GM19025 (cell line): ENCODE measurements at regions not wholly inside any gene's neighbourhood (a gene's known extent, or its start where the extent isn't known, plus 50 kb on each side); places are given as distances from the start of the nearest gene placed in this dataset.

ENCODE experiments used
- ATAC-seq: cut with Tn5 transposase; IDR thresholded peaks from one replicate; pipeline ENCODE4 v1.9.1; 2021; ENCODE audit warnings: mild to moderate bottlenecking, low read depth, moderate library complexity; ENCODE audit not compliant: unreplicated experiment

GRCh38 chr6:112781241-112781640 is 434.1 kb downstream of the RFPL4B start:
- no peak for ATAC-seq

GRCh38 chr6:112785408-112785807 is 438.3 kb downstream of the RFPL4B start:
- ATAC-seq, result no peak

- ATAC-seq, result no peak
These were observed 439.7 kb downstream of the RFPL4B start for GRCh38 chr6:112786801-112787200.

GRCh38 chr6:112787371-112787770 is 440.2 kb downstream of the RFPL4B start:
- no peak for ATAC-seq

- no peak for ATAC-seq
These were observed 448.2 kb downstream of the RFPL4B start for GRCh38 chr6:112795316-112795715.

GRCh38 chr6:112796712-112797111 is 449.6 kb downstream of the RFPL4B start:
- no peak for ATAC-seq

GRCh38 chr6:112799889-112800288 is 452.8 kb downstream of the RFPL4B start:
- ATAC-seq, result no peak

GRCh38 chr6:112800439-112800838 is 453.3 kb downstream of the RFPL4B start:
- ATAC-seq, result no peak

- ATAC-seq, result no peak
These were observed 453.8 kb downstream of the RFPL4B start for GRCh38 chr6:112800916-112801315.

GRCh38 chr6:112801468-112802080 is 454.4 kb downstream of the RFPL4B start:
- ATAC-seq, result no peak

GRCh38 chr6:112802144-112802543 is 455.0 kb downstream of the RFPL4B start:
- ATAC-seq, result no peak

GRCh38 chr6:112804638-112805330 is 457.7 kb downstream of the RFPL4B start:
- ATAC-seq, result no peak

- no peak for ATAC-seq
These were observed 459.2 kb downstream of the RFPL4B start for GRCh38 chr6:112806163-112806865.

- no peak for ATAC-seq
These were observed 474.3 kb downstream of the RFPL4B start for GRCh38 chr6:112821476-112821875.

GRCh38 chr6:112822769-112823168 is 475.6 kb downstream of the RFPL4B start:
- ATAC-seq, result no peak

GRCh38 chr6:112827793-112828192 is 480.7 kb downstream of the RFPL4B start:
- ATAC-seq, result no peak

- ATAC-seq, result no peak
These were observed 483.9 kb downstream of the RFPL4B start for GRCh38 chr6:112831022-112831421.

- ATAC-seq, result no peak
These were observed 486.5 kb downstream of the RFPL4B start for GRCh38 chr6:112833581-112834131.

GRCh38 chr6:112835078-112835477 is 487.9 kb downstream of the RFPL4B start:
- ATAC-seq, result no peak

GRCh38 chr6:112839525-112839961 is 492.4 kb downstream of the RFPL4B start:
- no peak for ATAC-seq

- ATAC-seq, result no peak
These were observed 494.6 kb downstream of the RFPL4B start for GRCh38 chr6:112841553-112842329.
